HG02571 (cell line): ENCODE measurements at regions not wholly inside any gene's neighbourhood (a gene's known extent, or its start where the extent isn't known, plus 50 kb on each side); places are given as distances from the start of the nearest gene placed in this dataset.
"Not testable (repeated sequence)": the region's sequence is repeated elsewhere in the genome, so short reads cannot be mapped to it uniquely, and the experiment has no call there.

Experiments
- ATAC-seq: cut with Tn5 transposase; IDR thresholded peaks from one replicate; pipeline ENCODE4 v1.9.1; 2021; ENCODE audit warnings: mild to moderate bottlenecking, moderate library complexity; ENCODE audit not compliant: unreplicated experiment

GRCh38 chr5:124055751-124056150 lies 543.8 kb downstream of the CSNK1G3 start:
- no peak for ATAC-seq

- peak; percentile 39 for ATAC-seq
Observed at GRCh38 chr5:124054564-124054963, 542.6 kb downstream of the CSNK1G3 start.

GRCh38 chr5:124053340-124053739 lies 541.4 kb downstream of the CSNK1G3 start:
- no peak for ATAC-seq

GRCh38 chr5:124052201-124052600 lies 540.2 kb downstream of the CSNK1G3 start:
- ATAC-seq, result no peak

- ATAC-seq, result no peak
Observed at GRCh38 chr5:124050120-124050770, 538.3 kb downstream of the CSNK1G3 start.

- ATAC-seq, result no peak
Observed at GRCh38 chr5:124045412-124045811, 533.4 kb downstream of the CSNK1G3 start.

GRCh38 chr5:124044613-124045012 lies 532.6 kb downstream of the CSNK1G3 start:
- no peak for ATAC-seq

- ATAC-seq, result no peak
Observed at GRCh38 chr5:124043456-124043855, 531.5 kb downstream of the CSNK1G3 start.

GRCh38 chr5:124040799-124041198 lies 528.8 kb downstream of the CSNK1G3 start:
- ATAC-seq, result no peak

GRCh38 chr5:124039410-124039809 lies 527.4 kb downstream of the CSNK1G3 start:
- ATAC-seq, result no peak

GRCh38 chr5:124036786-124037185 lies 524.8 kb downstream of the CSNK1G3 start:
- ATAC-seq, result no peak

- peak; percentile 98 for ATAC-seq
Observed at GRCh38 chr5:124034963-124035362, 523.0 kb downstream of the CSNK1G3 start.

- ATAC-seq, result no peak
Observed at GRCh38 chr5:124034083-124034700, 522.2 kb downstream of the CSNK1G3 start.

GRCh38 chr5:124030043-124030491 lies 518.1 kb downstream of the CSNK1G3 start:
- no peak for ATAC-seq

GRCh38 chr5:124027441-124027840 lies 515.5 kb downstream of the CSNK1G3 start:
- no peak for ATAC-seq

- no peak for ATAC-seq
Observed at GRCh38 chr5:124025306-124025845, 513.4 kb downstream of the CSNK1G3 start.

GRCh38 chr5:124022966-124023365 lies 511.0 kb downstream of the CSNK1G3 start:
- ATAC-seq, result no peak

- ATAC-seq, result no peak
Observed at GRCh38 chr5:124021776-124022175, 509.8 kb downstream of the CSNK1G3 start.

GRCh38 chr5:124021066-124021641 lies 509.2 kb downstream of the CSNK1G3 start:
- ATAC-seq, result no peak

GRCh38 chr5:124017321-124017720 lies 505.3 kb downstream of the CSNK1G3 start:
- not testable (repeated sequence) for ATAC-seq

- ATAC-seq, result no peak
Observed at GRCh38 chr5:124007675-124008398, 495.9 kb downstream of the CSNK1G3 start.
